GM18511 (cell line): ENCODE measurements at regions not wholly inside any gene's neighbourhood (a gene's known extent, or its start where the extent isn't known, plus 50 kb on each side); places are given as distances from the start of the nearest gene placed in this dataset.

ENCODE experiments used
- ATAC-seq: cut with Tn5 transposase; IDR thresholded peaks from one replicate; pipeline ENCODE4 v1.9.1; 2021; ENCODE audit warnings: mild to moderate bottlenecking, moderate library complexity; ENCODE audit not compliant: unreplicated experiment

- no peak for ATAC-seq
Measured at GRCh38 chr7:33806298-33807154, 98.8 kb upstream of the BMPER start.

- no peak for ATAC-seq
Measured at GRCh38 chr7:33807155-33807530, 98.2 kb upstream of the BMPER start.

GRCh38 chr7:33807779-33808482, 97.4 kb upstream of the BMPER start:
- no peak for ATAC-seq

GRCh38 chr7:33809228-33809627, 96.1 kb upstream of the BMPER start:
- no peak for ATAC-seq

GRCh38 chr7:33810356-33810755, 95.0 kb upstream of the BMPER start:
- ATAC-seq, result no peak

- no peak for ATAC-seq
Measured at GRCh38 chr7:33813331-33813730, 92.0 kb upstream of the BMPER start.

GRCh38 chr7:33814400-33814799, 90.9 kb upstream of the BMPER start:
- ATAC-seq, result no peak

- no peak for ATAC-seq
Measured at GRCh38 chr7:33814936-33815335, 90.4 kb upstream of the BMPER start.

- no peak for ATAC-seq
Measured at GRCh38 chr7:33815336-33815735, 90.0 kb upstream of the BMPER start.

GRCh38 chr7:33816106-33816505, 89.2 kb upstream of the BMPER start:
- no peak for ATAC-seq

- no peak for ATAC-seq
Measured at GRCh38 chr7:33819658-33820057, 85.7 kb upstream of the BMPER start.

- no peak for ATAC-seq
Measured at GRCh38 chr7:33820206-33820605, 85.1 kb upstream of the BMPER start.

GRCh38 chr7:33821970-33822369, 83.4 kb upstream of the BMPER start:
- no peak for ATAC-seq

- no peak for ATAC-seq
Measured at GRCh38 chr7:33823913-33824312, 81.4 kb upstream of the BMPER start.

- ATAC-seq, result no peak
Measured at GRCh38 chr7:33824911-33825459, 80.4 kb upstream of the BMPER start.

GRCh38 chr7:33825644-33826043, 79.7 kb upstream of the BMPER start:
- ATAC-seq, result no peak

- no peak for ATAC-seq
Measured at GRCh38 chr7:33829536-33829935, 75.8 kb upstream of the BMPER start.

- no peak for ATAC-seq
Measured at GRCh38 chr7:33831389-33832141, 73.8 kb upstream of the BMPER start.

- ATAC-seq, result no peak
Measured at GRCh38 chr7:33832271-33832721, 73.0 kb upstream of the BMPER start.

- ATAC-seq, result no peak
Measured at GRCh38 chr7:33836797-33837355, 68.5 kb upstream of the BMPER start.

- no peak for ATAC-seq
Measured at GRCh38 chr7:33837356-33837851, 67.9 kb upstream of the BMPER start.
